ENCODE measurements at regions not wholly inside any gene's neighbourhood (a gene's known extent, or its start where the extent isn't known, plus 50 kb on each side); places are given as distances from the start of the nearest gene placed in this dataset.

GRCh38 chr4:123624959-123625358 lies 228.4 kb downstream of the SPRY1 start:
- TF ChIP-seq, protein P1, sequence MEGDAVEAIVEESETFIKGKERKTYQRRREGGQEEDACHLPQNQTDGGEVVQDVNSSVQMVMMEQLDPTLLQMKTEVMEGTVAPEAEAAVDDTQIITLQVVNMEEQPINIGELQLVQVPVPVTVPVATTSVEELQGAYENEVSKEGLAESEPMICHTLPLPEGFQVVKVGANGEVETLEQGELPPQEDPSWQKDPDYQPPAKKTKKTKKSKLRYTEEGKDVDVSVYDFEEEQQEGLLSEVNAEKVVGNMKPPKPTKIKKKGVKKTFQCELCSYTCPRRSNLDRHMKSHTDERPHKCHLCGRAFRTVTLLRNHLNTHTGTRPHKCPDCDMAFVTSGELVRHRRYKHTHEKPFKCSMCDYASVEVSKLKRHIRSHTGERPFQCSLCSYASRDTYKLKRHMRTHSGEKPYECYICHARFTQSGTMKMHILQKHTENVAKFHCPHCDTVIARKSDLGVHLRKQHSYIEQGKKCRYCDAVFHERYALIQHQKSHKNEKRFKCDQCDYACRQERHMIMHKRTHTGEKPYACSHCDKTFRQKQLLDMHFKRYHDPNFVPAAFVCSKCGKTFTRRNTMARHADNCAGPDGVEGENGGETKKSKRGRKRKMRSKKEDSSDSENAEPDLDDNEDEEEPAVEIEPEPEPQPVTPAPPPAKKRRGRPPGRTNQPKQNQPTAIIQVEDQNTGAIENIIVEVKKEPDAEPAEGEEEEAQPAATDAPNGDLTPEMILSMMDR (IDR thresholded peaks at IDR 0.05), result no peak
- TF ChIP-seq POLR2A (IDR thresholded peaks at IDR 0.05), result no peak

All from esophagus squamous epithelium (tissue), 4 donors.